Lung (tissue), 11 donors: ENCODE measurements at regions not wholly inside any gene's neighbourhood (a gene's known extent, or its start where the extent isn't known, plus 50 kb on each side); places are given as distances from the start of the nearest gene placed in this dataset.

Experiments
- ATAC-seq: fragments of 200-7000 bp; cut with Tn5 transposase; one replicate; pipeline ENCODE4 v1.9.1; 2020; ENCODE audit warnings: moderate number of reproducible peaks; ENCODE audit not compliant: insufficient read depth, low FRiP score
- DNase-seq, 3 donors: peaks; one replicate each; pipeline ENCODE4 v3.0.0-alpha.2; 2013 to 2017
- H3K27ac ChIP-seq, 2 donors: one replicate each; pipeline ENCODE4 v1.5.1; 2013; ENCODE audit warnings: mild to moderate bottlenecking in 2 of 2, moderate library complexity in 2 of 2, control low read depth in 1 of 2, inconsistent platforms in 1 of 2, low read depth in 1 of 2, low read length in 1 of 2
- H3K27me3 ChIP-seq, 3 donors: one replicate each; pipeline ENCODE4 v1.5.1; 2013; ENCODE audit warnings: low read length in 2 of 3; ENCODE audit not compliant: control insufficient read depth in 3 of 3, insufficient read depth in 3 of 3
- H3K36me3 ChIP-seq, 4 donors: one replicate each; pipeline ENCODE4 v1.5.1; 2013; ENCODE audit warnings: low read length in 4 of 4, mild to moderate bottlenecking in 1 of 4, moderate library complexity in 1 of 4; ENCODE audit not compliant: control insufficient read depth in 4 of 4, insufficient read depth in 4 of 4
- H3K4me1 ChIP-seq, 5 donors: one replicate each; pipeline ENCODE4 v1.5.1; 2013; ENCODE audit warnings: low read length in 5 of 5, mild to moderate bottlenecking in 2 of 5, moderate library complexity in 1 of 5; ENCODE audit not compliant: control insufficient read depth in 5 of 5, insufficient read depth in 5 of 5
- H3K4me3 ChIP-seq: one replicate; pipeline ENCODE4 v1.5.1; 2013; ENCODE audit warnings: mild to moderate bottlenecking, control low read depth, moderate library complexity
- H3K9ac ChIP-seq, 2 donors: one replicate each; pipeline ENCODE4 v1.5.1; 2013; ENCODE audit warnings: low read length in 2 of 2, control low read depth in 1 of 2; ENCODE audit not compliant: insufficient read depth in 1 of 2
- H3K9me3 ChIP-seq, 4 donors: one replicate each; pipeline ENCODE4 v1.5.1; 2013; ENCODE audit warnings: low read length in 3 of 4, mild to moderate bottlenecking in 1 of 4, moderate library complexity in 1 of 4; ENCODE audit not compliant: control insufficient read depth in 4 of 4, insufficient read depth in 3 of 4
- CTCF ChIP-seq: IDR thresholded peaks from 2 replicates; pipeline ENCODE4 v1.5.1; 2012; ENCODE audit warnings: mild to moderate bottlenecking; ENCODE audit errors: control extremely low read depth, extremely low read depth
- WGBS, 2 donors: extraction: QIAGEN DNeasy Blood & Tissue Kit; methylation state at CpG; one replicate each; pipeline ENCODE4 v1.1.7; 2013; 5-methylcytosine and 5-hydroxymethylcytosine counted together
- donor health status: control.
- donor health status: control.
- donor health status: Bipolar disorder and iron deficiency.
- donor health status: healthy.
- donor health status: DM: yes; HTN: yes; CAD: no.

GRCh38 chr15:70309716-70310115 lies 212.0 kb upstream of the TLE3 start:
- no peak for TF ChIP-seq CTCF
- no peak overlapping the region for H3K27ac ChIP-seq
- H3K9ac ChIP-seq: no peak overlapping the region
- WGBS, 2 donors: 50 to 69% methylated on average over 4 of the region's 4 CpGs
- no peaks in the 10 kb centered on the region for H3K9me3 ChIP-seq
- H3K36me3 ChIP-seq: no peaks in the 10 kb centered on the region
- no peak for DNase-seq
- no peaks in the 10 kb centered on the region for H3K27me3 ChIP-seq
- no peak for ATAC-seq
- H3K4me1 ChIP-seq: peaks cover 0 to 6% (median 0%) of the 10 kb centered on the region in 5 donors
- H3K4me3 ChIP-seq: no peak overlapping the region

GRCh38 chr15:70308735-70309434 lies 211.2 kb upstream of the TLE3 start:
- Histone ChIP-seq H3K36me3 (no peaks in the 10 kb centered on the region), H3K4me1 (peaks cover 0 to 6% (median 0%) of the 10 kb centered on the region in 5 donors), H3K9me3 (no peaks in the 10 kb centered on the region), H3K4me3 (no peak overlapping the region), H3K27me3 (no peaks in the 10 kb centered on the region), H3K9ac (no peak overlapping the region), H3K27ac (no peak overlapping the region)
- 88 to 89% methylated on average over 9 of the region's 9 CpGs for WGBS, 2 donors
- TF ChIP-seq CTCF: no peak
- ATAC-seq (no peak), DNase-seq (no peak)

- no peak overlapping the region for H3K9ac ChIP-seq
- TF ChIP-seq CTCF: no peak
- H3K27me3 ChIP-seq: no peaks in the 10 kb centered on the region
- peaks cover 0 to 6% (median 0%) of the 10 kb centered on the region in 5 donors for H3K4me1 ChIP-seq
- H3K4me3 ChIP-seq: no peak overlapping the region
- ATAC-seq: no peak
- WGBS, 2 donors: 20 to 34% methylated on average over 4 of the region's 4 CpGs
- no peak overlapping the region for H3K27ac ChIP-seq
- DNase-seq: peak in 1 of 3 donors; percentile 44
- no peaks in the 10 kb centered on the region for H3K9me3 ChIP-seq
- H3K36me3 ChIP-seq: no peaks in the 10 kb centered on the region
Measured at GRCh38 chr15:70308011-70308734, 210.5 kb upstream of the TLE3 start.
